ELF-1 (cell line): ENCODE measurements at regions not wholly inside any gene's neighbourhood (a gene's known extent, or its start where the extent isn't known, plus 50 kb on each side); places are given as distances from the start of the nearest gene placed in this dataset.
"Not testable (repeated sequence)": the region's sequence is repeated elsewhere in the genome, so short reads cannot be mapped to it uniquely, and the experiment has no call there.

Experiments
- DNase-seq: peaks from one replicate; pipeline ENCODE4 v3.0.0-alpha.2; 2016; ENCODE audit warnings: low read depth, low spot score

- DNase-seq, result no peak
Measured at GRCh38 chr9:115799734-115800133, 353.9 kb upstream of the PAPPA start.

GRCh38 chr9:115804206-115804605 lies 349.4 kb upstream of the PAPPA start:
- DNase-seq, result no peak

GRCh38 chr9:115808108-115808507 lies 345.5 kb upstream of the PAPPA start:
- DNase-seq, result no peak

GRCh38 chr9:115808695-115809094 lies 344.9 kb upstream of the PAPPA start:
- DNase-seq, result no peak

- DNase-seq, result no peak
Measured at GRCh38 chr9:115810166-115810565, 343.4 kb upstream of the PAPPA start.

GRCh38 chr9:115814081-115814480 lies 339.5 kb upstream of the PAPPA start:
- DNase-seq, result no peak

- DNase-seq, result no peak
Measured at GRCh38 chr9:115815786-115816185, 337.8 kb upstream of the PAPPA start.

- not testable (repeated sequence) for DNase-seq
Measured at GRCh38 chr9:115818651-115819050, 334.9 kb upstream of the PAPPA start.

GRCh38 chr9:115832031-115832430 lies 321.6 kb upstream of the PAPPA start:
- no peak for DNase-seq

- no peak for DNase-seq
Measured at GRCh38 chr9:115837618-115838017, 316.0 kb upstream of the PAPPA start.

GRCh38 chr9:115838417-115838816 lies 315.2 kb upstream of the PAPPA start:
- DNase-seq, result no peak

GRCh38 chr9:115844433-115844832 lies 309.2 kb upstream of the PAPPA start:
- DNase-seq, result not testable (repeated sequence)

GRCh38 chr9:115845648-115846312 lies 307.8 kb upstream of the PAPPA start:
- no peak for DNase-seq

- DNase-seq, result no peak
Measured at GRCh38 chr9:115847216-115847615, 306.4 kb upstream of the PAPPA start.

GRCh38 chr9:115849679-115850412 lies 303.7 kb upstream of the PAPPA start:
- no peak for DNase-seq

- DNase-seq, result no peak
Measured at GRCh38 chr9:115850548-115851304, 302.9 kb upstream of the PAPPA start.

GRCh38 chr9:115855458-115856133 lies 298.0 kb upstream of the PAPPA start:
- peak; percentile 18 for DNase-seq

- DNase-seq, result not testable (repeated sequence)
Measured at GRCh38 chr9:115858421-115858820, 295.2 kb upstream of the PAPPA start.

- no peak for DNase-seq
Measured at GRCh38 chr9:115862021-115862420, 291.6 kb upstream of the PAPPA start.

- DNase-seq, result no peak
Measured at GRCh38 chr9:115864581-115864980, 289.0 kb upstream of the PAPPA start.

GRCh38 chr9:115867326-115867725 lies 286.3 kb upstream of the PAPPA start:
- DNase-seq, result no peak

- DNase-seq, result no peak
Measured at GRCh38 chr9:115877852-115878438, 275.6 kb upstream of the PAPPA start.
